NCI-H2227 (cell line): ENCODE measurements at regions not wholly inside any gene's neighbourhood (a gene's known extent, or its start where the extent isn't known, plus 50 kb on each side); places are given as distances from the start of the nearest gene placed in this dataset.
A peak's percentile ranks its signal among the peaks of the same experiment; 100 is the strongest.

Source experiments
- DNase-seq: peaks from one replicate; lab custom pipeline; 2025; ENCODE audit not compliant: unreplicated experiment; lab: John Stamatoyannopoulos, UW

- DNase-seq, result no peak
Measured at GRCh38 chr1:9179463-9180110, 50.7 kb upstream of the GPR157 start.

GRCh38 chr1:9180111-9180819 lies 51.4 kb upstream of the GPR157 start:
- no peak for DNase-seq

GRCh38 chr1:9181176-9181906 lies 52.4 kb upstream of the GPR157 start:
- DNase-seq, result peak; percentile 56

GRCh38 chr1:9181990-9182783 lies 52.4 kb upstream of the H6PD start:
- DNase-seq, result peak; percentile 41

GRCh38 chr1:9182784-9183257 lies 51.8 kb upstream of the H6PD start:
- no peak for DNase-seq

GRCh38 chr1:9183441-9183840 lies 51.1 kb upstream of the H6PD start:
- DNase-seq, result no peak

- DNase-seq, result no peak
Measured at GRCh38 chr1:9183898-9184297, 50.7 kb upstream of the H6PD start.

- no peak for DNase-seq
Measured at GRCh38 chr1:9184749-9185148, 49.8 kb upstream of the H6PD start.
